IPS DF 4.7 (cell line): ENCODE measurements at regions not wholly inside any gene's neighbourhood (a gene's known extent, or its start where the extent isn't known, plus 50 kb on each side); places are given as distances from the start of the nearest gene placed in this dataset.

Experiments
- DNase-seq: peaks from one replicate; pipeline ENCODE4 v3.0.0-alpha.2; 2013; ENCODE audit warnings: low spot score; ENCODE audit errors: extremely low read depth

- DNase-seq, result no peak
Measured at GRCh38 chr2:157125685-157126084, 131.8 kb upstream of the GALNT5 start.

GRCh38 chr2:157127249-157128012, 130.1 kb upstream of the GALNT5 start:
- DNase-seq, result no peak

- DNase-seq, result no peak
Measured at GRCh38 chr2:157143901-157144300, 113.6 kb upstream of the GALNT5 start.

GRCh38 chr2:157149270-157149669, 108.2 kb upstream of the GALNT5 start:
- no peak for DNase-seq

GRCh38 chr2:157150747-157151146, 106.8 kb upstream of the GALNT5 start:
- no peak for DNase-seq

GRCh38 chr2:157152362-157152761, 105.1 kb upstream of the GALNT5 start:
- no peak for DNase-seq

- DNase-seq, result no peak
Measured at GRCh38 chr2:157155992-157156391, 101.5 kb upstream of the GALNT5 start.

- no peak for DNase-seq
Measured at GRCh38 chr2:157158111-157158510, 99.4 kb upstream of the GALNT5 start.

- DNase-seq, result no peak
Measured at GRCh38 chr2:157159221-157159934, 98.1 kb upstream of the GALNT5 start.

- no peak for DNase-seq
Measured at GRCh38 chr2:157160111-157160510, 97.4 kb upstream of the GALNT5 start.

- no peak for DNase-seq
Measured at GRCh38 chr2:157164370-157164769, 93.1 kb upstream of the GALNT5 start.

GRCh38 chr2:157164891-157165290, 92.6 kb upstream of the GALNT5 start:
- DNase-seq, result no peak

- no peak for DNase-seq
Measured at GRCh38 chr2:157168501-157168900, 89.0 kb upstream of the GALNT5 start.

- DNase-seq, result no peak
Measured at GRCh38 chr2:157169889-157170288, 87.6 kb upstream of the GALNT5 start.

GRCh38 chr2:157170299-157170698, 87.2 kb upstream of the GALNT5 start:
- no peak for DNase-seq

- no peak for DNase-seq
Measured at GRCh38 chr2:157172239-157172638, 85.3 kb upstream of the GALNT5 start.

GRCh38 chr2:157172866-157173578, 84.5 kb upstream of the GALNT5 start:
- no peak for DNase-seq

GRCh38 chr2:157173740-157174184, 83.7 kb upstream of the GALNT5 start:
- DNase-seq, result no peak

- no peak for DNase-seq
Measured at GRCh38 chr2:157174321-157174720, 83.2 kb upstream of the GALNT5 start.

- DNase-seq, result no peak
Measured at GRCh38 chr2:157176602-157177001, 80.9 kb upstream of the GALNT5 start.

- no peak for DNase-seq
Measured at GRCh38 chr2:157178874-157179273, 78.6 kb upstream of the GALNT5 start.
